ENCODE measurements at regions not wholly inside any gene's neighbourhood (a gene's known extent, or its start where the extent isn't known, plus 50 kb on each side); places are given as distances from the start of the nearest gene placed in this dataset.
"Not testable (repeated sequence)": the region's sequence is repeated elsewhere in the genome, so short reads cannot be mapped to it uniquely, and the experiment has no call there.

GRCh38 chr3:177610262-177610661 lies 413.0 kb upstream of the TBL1XR1 start:
- no peak for DNase-seq

- peak; percentile 36 for DNase-seq
These were observed 413.7 kb upstream of the TBL1XR1 start for GRCh38 chr3:177610686-177611633.

DNA sequence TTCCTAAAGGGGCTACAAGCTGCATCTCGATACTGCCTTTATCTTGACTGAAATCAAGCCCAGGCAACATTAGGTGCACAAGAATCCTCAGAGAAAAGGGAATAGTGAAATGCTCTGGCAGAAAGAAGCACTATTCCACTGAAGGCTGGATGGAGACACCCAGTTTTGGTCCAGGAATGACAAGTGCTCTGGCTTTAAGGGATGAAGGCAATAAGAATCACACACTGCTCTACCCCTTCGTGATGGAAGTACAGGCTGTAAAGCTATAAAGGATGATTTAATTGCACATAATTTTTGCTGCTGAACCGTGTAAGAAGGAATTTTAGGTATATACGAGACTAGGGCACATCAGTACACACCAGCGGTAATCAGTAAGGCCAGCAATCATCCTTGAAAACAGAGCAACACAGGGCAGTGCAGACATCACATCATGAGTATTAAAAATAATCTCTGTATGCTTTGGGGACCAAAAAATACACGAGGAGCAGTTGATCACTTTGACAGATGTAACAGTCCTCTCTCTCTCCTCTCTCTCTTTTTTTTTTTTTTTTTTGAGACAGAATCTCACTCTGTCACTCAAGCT lies 414.6 kb upstream of the TBL1XR1 start:
- no peak for DNase-seq

- no peak for DNase-seq
These were observed 416.6 kb upstream of the TBL1XR1 start for GRCh38 chr3:177613901-177614300.

DNA sequence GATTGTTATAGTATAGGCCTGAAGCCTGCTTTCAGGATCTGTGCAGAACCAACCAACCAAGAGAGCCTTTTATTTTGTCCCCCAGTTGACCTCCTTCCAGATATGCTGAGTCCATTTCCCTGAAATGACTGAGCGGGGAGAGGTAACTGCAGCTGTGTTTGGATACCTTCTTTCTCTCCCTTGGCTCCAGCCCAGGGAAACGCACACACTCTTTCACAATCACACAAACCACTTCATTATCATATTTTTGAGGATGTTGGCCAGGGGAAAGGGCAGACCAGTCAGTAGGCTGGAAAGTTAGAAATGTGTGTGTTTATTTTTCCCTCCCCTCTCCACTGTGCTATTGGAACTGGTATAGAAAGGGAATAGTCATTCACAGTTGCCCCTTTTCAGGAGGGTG lies 417.7 kb upstream of the TBL1XR1 start:
- no peak for DNase-seq

GRCh38 chr3:177618873-177619733 lies 421.8 kb upstream of the TBL1XR1 start:
- no peak for DNase-seq

- no peak for DNase-seq
These were observed 422.8 kb upstream of the TBL1XR1 start for GRCh38 chr3:177620073-177620472.

- no peak for DNase-seq
These were observed 425.2 kb upstream of the TBL1XR1 start for GRCh38 chr3:177622520-177622919.

DNA sequence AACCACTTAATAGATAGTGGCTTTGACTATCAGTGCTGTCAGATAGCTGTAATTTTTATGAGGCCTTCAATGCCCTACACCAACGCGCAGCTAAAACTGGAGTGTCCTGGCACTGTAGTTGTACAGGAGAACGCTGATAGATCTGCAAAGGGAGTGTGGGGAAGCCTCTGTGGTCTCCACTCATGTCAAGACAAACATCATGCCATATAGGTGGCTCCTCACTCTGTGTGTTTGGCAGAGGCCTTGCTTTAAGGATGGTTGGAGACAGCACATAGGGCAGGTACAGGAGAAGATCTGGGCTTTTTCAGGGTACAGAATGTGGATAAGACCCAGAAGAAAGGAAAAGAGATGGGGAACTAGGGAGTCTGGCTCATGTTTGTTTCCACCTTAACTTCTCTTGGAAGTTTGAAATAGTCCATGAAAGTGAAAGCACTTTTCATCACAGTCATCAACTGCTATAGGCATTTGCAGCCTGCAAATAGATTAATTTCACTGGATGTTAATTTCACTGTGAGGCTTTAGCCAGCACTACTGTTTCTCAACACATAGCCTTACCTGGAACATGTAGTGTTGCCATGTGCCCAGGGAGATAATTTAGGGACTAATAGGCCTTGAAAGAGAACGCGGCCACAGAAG lies 425.8 kb upstream of the TBL1XR1 start:
- no peak for DNase-seq

- no peak for DNase-seq
These were observed 427.5 kb upstream of the TBL1XR1 start for GRCh38 chr3:177624528-177625495.

- DNase-seq: no peak
These were observed 428.8 kb upstream of the TBL1XR1 start for GRCh38 chr3:177626045-177626444.

- not testable (repeated sequence) for DNase-seq
These were observed 430.9 kb upstream of the TBL1XR1 start for GRCh38 chr3:177628095-177628719.

GRCh38 chr3:177629276-177629675 lies 432.0 kb upstream of the TBL1XR1 start:
- no peak for DNase-seq

- DNase-seq: no peak
These were observed 436.5 kb upstream of the TBL1XR1 start for GRCh38 chr3:177633671-177634207.

DNA sequence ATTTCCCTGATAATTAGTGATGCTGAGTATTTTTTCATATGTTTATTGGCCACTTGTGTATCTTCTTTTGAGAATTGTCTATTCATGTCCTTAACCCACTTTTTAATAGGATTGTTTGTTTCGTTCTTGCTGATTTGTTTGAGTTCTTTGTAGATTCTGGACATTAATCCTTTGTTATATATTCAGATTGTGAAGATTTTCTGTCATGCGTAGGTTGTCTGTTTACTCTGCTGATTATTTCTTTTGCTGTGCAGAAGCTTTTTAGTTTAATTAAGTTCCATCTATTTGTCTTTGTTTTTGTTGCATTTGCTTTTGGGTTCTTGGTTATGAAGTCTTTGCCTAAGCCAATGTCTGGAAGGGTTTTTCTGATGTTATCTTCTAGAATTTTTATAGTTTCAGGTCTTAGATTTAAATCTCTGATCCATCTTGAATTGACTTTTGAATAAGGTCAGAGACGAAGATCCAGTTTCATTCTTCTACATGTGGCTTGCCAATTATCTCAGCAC lies 438.4 kb upstream of the TBL1XR1 start:
- DNase-seq: not testable (repeated sequence)

GRCh38 chr3:177640319-177640965 lies 443.2 kb upstream of the TBL1XR1 start:
- no peak for DNase-seq

- no peak for DNase-seq
These were observed 443.9 kb upstream of the TBL1XR1 start for GRCh38 chr3:177641206-177641605.

DNA sequence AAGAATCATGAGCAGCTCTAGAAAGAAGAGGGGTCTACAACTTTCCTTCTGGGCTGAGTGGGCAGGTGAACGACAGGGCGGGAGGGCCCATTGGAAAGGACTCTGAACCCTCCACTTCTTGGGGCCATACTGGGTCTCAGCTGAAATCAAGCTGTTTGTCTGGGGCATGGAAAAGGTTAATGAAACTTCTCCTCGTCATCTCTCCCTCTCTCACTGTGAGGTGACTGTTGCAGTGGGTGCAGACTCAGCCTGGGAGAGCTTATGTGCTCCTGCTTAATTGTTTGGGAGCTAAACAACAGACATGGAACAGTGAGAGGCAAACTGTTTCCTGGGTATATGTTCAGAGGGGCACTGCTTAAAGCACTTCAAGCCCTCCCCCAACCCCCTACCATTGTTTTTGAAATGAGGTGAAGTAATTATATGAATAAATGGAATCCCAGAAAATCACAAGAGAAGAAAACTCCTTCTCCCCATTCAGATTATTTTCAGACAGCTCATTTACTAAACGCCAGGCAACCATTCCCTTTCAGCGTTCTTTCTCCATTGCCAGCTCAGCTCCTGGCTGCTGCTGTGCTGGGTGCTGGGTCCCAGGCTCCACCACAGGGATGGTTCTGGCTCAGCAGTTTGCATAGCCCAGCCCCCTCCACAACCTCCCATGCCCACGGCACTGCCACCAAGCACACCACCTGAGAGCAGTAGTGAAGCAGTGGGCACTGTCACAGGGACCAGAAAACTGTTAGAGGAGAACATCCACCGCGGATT lies 444.9 kb upstream of the TBL1XR1 start:
- DNase-seq: no peak

- no peak for DNase-seq
These were observed 445.5 kb upstream of the TBL1XR1 start for GRCh38 chr3:177642804-177643125.
